Right lobe of liver (tissue), 6 donors: ENCODE measurements at regions not wholly inside any gene's neighbourhood (a gene's known extent, or its start where the extent isn't known, plus 50 kb on each side); places are given as distances from the start of the nearest gene placed in this dataset.

Source experiments
- ATAC-seq, 4 donors: fragments of 200-7000 bp; cut with Tn5 transposase; one replicate each; pipeline ENCODE4 v1.9.1; 2020; ENCODE audit warnings: mild to moderate bottlenecking in 4 of 4, moderate library complexity in 4 of 4
- DNase-seq, 3 donors: peaks; one replicate each; pipeline ENCODE4 v3.0.0-alpha.2; 2020
- H3K27ac ChIP-seq, 3 donors: fragments of 200-600 bp; one replicate each; pipeline ENCODE4 v1.8.0; 2022
- H3K27me3 ChIP-seq, 2 donors: fragments of 200-600 bp; one replicate each; pipeline ENCODE4 v1.8.0; 2022
- H3K36me3 ChIP-seq, 4 donors: fragments of 200-600 bp; sonication (generic) in 1 of 4; one replicate each; pipeline versions ENCODE4 v1.5.1 to v1.8.0; 2017 to 2022; ENCODE audit warnings: control low read depth in 1 of 4
- H3K4me1 ChIP-seq, 4 donors: fragments of 200-600 bp; sonication (generic) in 1 of 4; one replicate each; pipeline versions ENCODE4 v1.5.1 to v1.8.0; 2017 to 2022; ENCODE audit warnings: control low read depth in 1 of 4
- H3K4me3 ChIP-seq, 3 donors: fragments of 200-600 bp; one replicate each; pipeline ENCODE4 v1.8.0; 2022
- H3K9me3 ChIP-seq, 4 donors: fragments of 200-600 bp; sonication (generic) in 1 of 4; one replicate each; pipeline versions ENCODE4 v1.5.1 to v1.8.0; 2017 to 2022; ENCODE audit warnings: control low read depth in 1 of 4
- POLR2A ChIP-seq: fragments of 450-650 bp; IDR thresholded peaks from one replicate; pipeline ENCODE4 v1.6.1; 2017; ENCODE audit warnings: antibody characterized with exemption, mild to moderate bottlenecking
- WGBS: methylation state at CpG from one replicate; pipeline ENCODE4 v1.1.6; 2018; ENCODE audit warnings: low coverage, low lambda C conversion rate; ENCODE audit not compliant: insufficient coverage; ENCODE audit errors: missing lambda C conversion rate; 5-methylcytosine and 5-hydroxymethylcytosine counted together
- intact Hi-C, 2 donors: fragments of 100-400 bp; cut with DNase I; formaldehyde crosslinking; loops; one replicate each; pipeline versions ENCODE4 v1.11.2 to v1.14.1; 2022
- TF ChIP-seq, protein P1 (sequence below), 4 donors: fragments of 200-600 bp in 3 of 4; fragments of 450-650 bp in 1 of 4; IDR thresholded peaks; one replicate each; pipeline versions ENCODE4 v1.5.1 to v1.8.0; 2016 to 2022; ENCODE audit warnings: antibody characterized with exemption in 4 of 4, mild to moderate bottlenecking in 2 of 4
- donor health status: DM: no; HTN: yes; CAD: no.
- donor health status: DM: no; HTN: no; CAD: no.
- donor health status: DM: no; HTN: no; CAD: no.
- donor health status: DM: no; HTN: yes; CAD: no.
- donor health status: DM: no; HTN: yes; CAD: no.

DNA sequence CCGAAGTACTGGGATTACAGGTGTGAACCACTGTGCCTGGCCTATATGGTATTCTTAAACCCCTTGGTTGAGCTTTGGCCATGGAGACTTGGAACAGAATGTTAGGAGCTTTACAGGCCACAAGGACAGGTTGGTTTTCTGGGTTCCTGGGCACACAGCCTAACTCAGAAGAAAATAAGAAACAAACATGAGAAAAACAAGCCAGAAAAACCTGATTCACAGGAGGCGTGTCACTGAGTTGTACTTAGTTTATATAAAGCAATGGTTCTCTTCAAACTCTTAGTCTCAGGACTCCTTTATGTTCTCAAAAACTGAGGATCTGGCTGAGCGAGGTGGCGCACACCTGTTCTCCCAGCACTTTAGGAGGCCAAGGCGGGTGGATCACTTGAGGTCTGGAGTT, 125.1 kb upstream of the SPATA13 start:
- Histone ChIP-seq H3K27me3 (no peaks in the 10 kb centered on the region), H3K4me3 (no peak overlapping the region), H3K9me3 (no peaks in the 10 kb centered on the region), H3K27ac (no peak overlapping the region), H3K4me1 (peaks cover 0 to 21% (median 10%) of the 10 kb centered on the region in 4 donors), H3K36me3 (no peaks in the 10 kb centered on the region)
- intact Hi-C loops: no loop called here
- ATAC-seq: no peak
- DNase-seq: no peak
- no peak for TF ChIP-seq POLR2A
- TF ChIP-seq, protein P1, sequence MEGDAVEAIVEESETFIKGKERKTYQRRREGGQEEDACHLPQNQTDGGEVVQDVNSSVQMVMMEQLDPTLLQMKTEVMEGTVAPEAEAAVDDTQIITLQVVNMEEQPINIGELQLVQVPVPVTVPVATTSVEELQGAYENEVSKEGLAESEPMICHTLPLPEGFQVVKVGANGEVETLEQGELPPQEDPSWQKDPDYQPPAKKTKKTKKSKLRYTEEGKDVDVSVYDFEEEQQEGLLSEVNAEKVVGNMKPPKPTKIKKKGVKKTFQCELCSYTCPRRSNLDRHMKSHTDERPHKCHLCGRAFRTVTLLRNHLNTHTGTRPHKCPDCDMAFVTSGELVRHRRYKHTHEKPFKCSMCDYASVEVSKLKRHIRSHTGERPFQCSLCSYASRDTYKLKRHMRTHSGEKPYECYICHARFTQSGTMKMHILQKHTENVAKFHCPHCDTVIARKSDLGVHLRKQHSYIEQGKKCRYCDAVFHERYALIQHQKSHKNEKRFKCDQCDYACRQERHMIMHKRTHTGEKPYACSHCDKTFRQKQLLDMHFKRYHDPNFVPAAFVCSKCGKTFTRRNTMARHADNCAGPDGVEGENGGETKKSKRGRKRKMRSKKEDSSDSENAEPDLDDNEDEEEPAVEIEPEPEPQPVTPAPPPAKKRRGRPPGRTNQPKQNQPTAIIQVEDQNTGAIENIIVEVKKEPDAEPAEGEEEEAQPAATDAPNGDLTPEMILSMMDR (IDR thresholded peaks at IDR 0.05): no peak
- WGBS: 80% methylated on average over 5 of the region's 5 CpGs

DNA sequence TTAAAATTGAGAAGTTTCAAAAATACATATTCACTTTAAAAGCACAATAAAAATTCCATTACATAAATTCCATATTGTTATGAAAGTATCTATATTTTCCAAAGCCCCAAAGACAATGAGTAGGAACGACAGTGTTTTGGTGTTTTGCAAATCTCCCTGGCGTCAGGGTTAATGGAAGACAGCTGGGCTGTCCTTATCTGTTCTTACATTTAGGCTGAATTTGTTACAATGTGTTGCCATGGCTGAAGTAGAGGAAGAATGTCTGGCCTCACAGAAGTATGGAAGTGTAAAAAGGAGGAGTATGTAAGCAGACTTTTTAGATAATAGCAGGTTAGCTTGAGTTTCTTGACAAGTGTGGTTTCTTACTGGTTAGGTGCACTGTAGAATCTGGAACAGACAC, 124.4 kb upstream of the SPATA13 start:
- DNase-seq: no peak
- Histone ChIP-seq H3K4me1 (peaks cover 0 to 21% (median 10%) of the 10 kb centered on the region in 4 donors), H3K4me3 (no peak overlapping the region), H3K27me3 (no peaks in the 10 kb centered on the region), H3K27ac (no peak overlapping the region), H3K36me3 (no peaks in the 10 kb centered on the region), H3K9me3 (no peaks in the 10 kb centered on the region)
- TF ChIP-seq, protein P1 (IDR thresholded peaks at IDR 0.05): no peak
- TF ChIP-seq POLR2A: no peak
- intact Hi-C loops: no loop called here
- no peak for ATAC-seq
- 71% methylated on average over 2 of the region's 2 CpGs for WGBS

DNA sequence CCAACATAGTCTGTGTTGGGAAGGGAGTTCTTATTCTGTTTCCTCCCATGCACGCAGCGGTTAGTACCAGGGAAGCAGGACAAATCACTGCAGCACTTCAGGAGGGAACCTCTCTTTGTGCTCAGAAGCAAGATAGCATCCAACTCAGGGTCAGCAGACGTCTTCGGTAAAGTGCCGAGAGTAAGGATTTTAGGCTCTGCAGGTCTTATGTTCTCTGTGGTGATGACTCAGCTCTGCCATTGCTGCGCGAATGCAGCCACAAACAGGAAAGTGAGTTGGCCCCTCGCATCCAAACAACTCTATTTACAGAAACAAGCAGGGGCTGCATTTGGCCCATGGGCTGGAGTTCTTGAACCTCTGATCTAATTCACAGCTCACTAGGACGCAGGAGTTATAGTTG, 122.1 kb upstream of the SPATA13 start:
- Histone ChIP-seq H3K27ac (no peak overlapping the region), H3K4me3 (no peak overlapping the region), H3K9me3 (no peaks in the 10 kb centered on the region), H3K36me3 (no peaks in the 10 kb centered on the region), H3K27me3 (no peaks in the 10 kb centered on the region), H3K4me1 (peaks cover 0 to 8% (median 3%) of the 10 kb centered on the region in 4 donors)
- 51% methylated on average over 6 of the region's 9 CpGs for WGBS
- DNase-seq (no peak), ATAC-seq (peak in 1 of 4 donors; percentile 10)
- intact Hi-C loops: no loop called here
- TF ChIP-seq POLR2A: no peak
- TF ChIP-seq, protein P1 (IDR thresholded peaks at IDR 0.05): no peak

DNA sequence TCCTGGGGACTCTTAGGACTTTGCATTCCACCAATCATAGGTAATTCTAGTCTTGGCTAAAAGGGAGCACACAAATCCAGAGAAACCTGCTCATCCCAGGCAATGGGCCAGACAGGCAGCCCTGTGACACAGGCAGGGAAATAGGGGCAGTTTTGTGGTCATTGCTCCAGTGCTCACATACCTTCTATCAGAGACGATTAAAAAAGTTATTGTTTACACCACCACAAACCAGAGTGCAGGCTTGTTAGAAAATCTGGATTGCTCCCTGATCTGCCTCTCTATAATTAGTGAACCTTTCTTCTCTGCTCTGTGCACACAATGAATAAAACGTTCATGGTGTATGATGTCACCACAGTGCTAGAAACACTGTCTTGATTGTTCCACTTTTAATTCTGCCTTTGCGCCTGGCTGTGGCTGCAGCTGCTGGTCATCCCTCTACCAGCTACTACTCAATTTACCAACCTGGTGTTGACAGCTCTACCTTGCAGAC, 121.6 kb upstream of the SPATA13 start:
- H3K27ac ChIP-seq: no peak overlapping the region
- intact Hi-C loops: no loop called here

More for the DNA sequence above, 121.6 kb upstream of the SPATA13 start:
- WGBS: 46% methylated on average over 3 of the region's 3 CpGs
- DNase-seq (no peak), ATAC-seq (peak in 3 of 4 donors; percentile 20 to 43 (median 41))
- TF ChIP-seq, protein P1 (IDR thresholded peaks at IDR 0.05): no peak
- no peak overlapping the region for H3K4me3 ChIP-seq
- no peaks in the 10 kb centered on the region for H3K9me3 ChIP-seq
- no peaks in the 10 kb centered on the region for H3K36me3 ChIP-seq
- H3K27me3 ChIP-seq: no peaks in the 10 kb centered on the region
- H3K4me1 ChIP-seq: peaks cover 0 to 3% (median under 1%) of the 10 kb centered on the region in 4 donors
